Vagina (tissue), 2 donors: ENCODE measurements at regions not wholly inside any gene's neighbourhood (a gene's known extent, or its start where the extent isn't known, plus 50 kb on each side); places are given as distances from the start of the nearest gene placed in this dataset.

Source experiments
- CTCF ChIP-seq, 3 experiments: fragments of 450-650 bp in 2 of 3; fragments of 200-600 bp in 1 of 3; sonication (generic) in 1 of 3; IDR thresholded peaks; one replicate each; pipeline ENCODE4 v1.5.1; 2017 to 2019; ENCODE audit warnings: antibody characterized with exemption in 3 of 3, mild to moderate bottlenecking in 2 of 3, moderate library complexity in 2 of 3
- POLR2A ChIP-seq, 2 donors: fragments of 450-650 bp; IDR thresholded peaks; one replicate each; pipeline ENCODE4 v1.6.1; 2017; ENCODE audit warnings: antibody characterized with exemption in 2 of 2, mild to moderate bottlenecking in 2 of 2, moderate library complexity in 2 of 2
- POLR2AphosphoS5 ChIP-seq, 2 donors: sonication (generic); formaldehyde crosslinking; IDR thresholded peaks; one replicate each; pipeline ENCODE4 v1.9.0; 2017; ENCODE audit warnings: antibody characterized with exemption in 2 of 2, mild to moderate bottlenecking in 2 of 2, low read depth in 1 of 2; ENCODE audit not compliant: insufficient read depth in 1 of 2

- no peak for TF ChIP-seq POLR2AphosphoS5 (IDR thresholded peaks at IDR 0.05; ENCODE audit: insufficient read depth in 1 of 2, low read depth in 1 of 2)
- no peak for TF ChIP-seq CTCF (IDR thresholded peaks at IDR 0.05)
- no peak for TF ChIP-seq POLR2A (IDR thresholded peaks at IDR 0.05)
Observed at GRCh38 chr1:91578320-91579109, 77.9 kb downstream of the CDC7 start.
